NB4 (cell line): ENCODE measurements at regions not wholly inside any gene's neighbourhood (a gene's known extent, or its start where the extent isn't known, plus 50 kb on each side); places are given as distances from the start of the nearest gene placed in this dataset.
"Not testable (repeated sequence)": the region's sequence is repeated elsewhere in the genome, so short reads cannot be mapped to it uniquely, and the experiment has no call there.

ENCODE experiments used
- DNase-seq: peaks from one replicate; pipeline ENCODE4 v3.0.0; 2010; ENCODE audit warnings: low read depth
- H3K4me3 ChIP-seq: one replicate; pipeline ENCODE4 v1.5.1; 2011; ENCODE audit warnings: mild to moderate bottlenecking, low read depth, low read length, moderate library complexity
- CTCF ChIP-seq: IDR thresholded peaks from one replicate; pipeline ENCODE4 v1.5.1; 2012; ENCODE audit warnings: low read depth, low read length
- MAX ChIP-seq: IDR thresholded peaks from 2 replicates; pipeline ENCODE4 v1.6.1; 2011; ENCODE audit warnings: low read depth, low read length
- MYC ChIP-seq: IDR thresholded peaks from 2 replicates; pipeline ENCODE4 v1.6.1; 2011; ENCODE audit warnings: low read depth, low read length
- POLR2A ChIP-seq: IDR thresholded peaks from 2 replicates; pipeline ENCODE4 v1.6.1; 2011; ENCODE audit warnings: mild to moderate bottlenecking; ENCODE audit not compliant: insufficient read length; ENCODE audit errors: extremely low read depth

DNA sequence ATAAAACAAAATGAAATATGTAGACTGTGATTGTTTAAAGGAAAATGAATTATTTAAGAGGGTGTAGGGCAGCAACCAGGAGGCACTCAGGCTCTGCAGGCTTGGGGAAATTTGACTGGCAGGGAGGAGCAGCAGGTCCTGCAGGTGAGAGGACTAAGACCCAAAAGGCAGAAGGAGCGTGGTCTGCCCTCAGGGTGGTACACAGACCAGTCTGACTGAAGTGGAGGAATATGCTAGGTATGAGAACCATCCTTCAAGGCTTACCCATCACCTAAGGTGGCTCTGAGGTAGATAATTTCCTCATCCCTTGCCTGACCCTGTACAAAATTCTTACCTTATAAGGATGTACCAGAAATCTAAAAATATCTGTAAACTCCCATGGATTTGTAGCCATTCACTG is 261.3 kb upstream of the RASGEF1B start:
- no peak for DNase-seq
- TF ChIP-seq MYC: no peak
- TF ChIP-seq CTCF: no peak
- no peak for TF ChIP-seq MAX
- no peak for TF ChIP-seq POLR2A
- H3K4me3 ChIP-seq: no peak overlapping the region

- TF ChIP-seq CTCF (no peak), POLR2A (no peak), MYC (no peak), MAX (no peak)
- DNase-seq: no peak
Observed at GRCh38 chr4:81724925-81725329, 253.2 kb upstream of the RASGEF1B start.

DNA sequence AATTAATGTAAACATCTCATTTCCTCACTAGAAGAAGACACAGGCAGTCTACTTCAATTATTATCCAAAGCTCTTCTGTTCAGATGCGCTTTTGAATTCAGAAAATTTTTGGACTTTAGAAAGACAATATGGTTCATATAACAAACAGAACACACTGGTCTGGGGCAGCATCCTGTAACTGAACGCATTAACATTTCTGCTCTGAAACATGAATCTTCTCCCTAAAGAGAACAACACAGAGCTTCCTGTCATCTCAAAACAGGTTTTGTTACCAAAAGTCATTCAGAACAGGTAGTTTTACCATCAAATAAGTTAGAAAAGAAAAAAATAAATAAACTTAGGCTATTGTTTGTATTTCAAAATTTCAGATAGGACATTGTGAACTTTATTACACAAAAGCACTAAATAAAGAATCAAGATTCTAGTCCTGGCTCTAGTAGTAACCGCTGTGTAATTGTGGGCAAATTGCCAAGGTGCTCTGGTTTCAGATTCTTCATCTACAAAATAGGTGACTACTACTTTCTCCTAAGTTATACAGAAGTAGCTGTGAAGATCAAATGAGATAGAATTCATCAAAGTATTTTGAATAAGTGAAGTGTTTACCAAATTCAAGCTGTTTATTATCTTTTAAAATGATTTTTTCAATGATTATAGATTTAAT is 252.3 kb upstream of the RASGEF1B start:
- H3K4me3 ChIP-seq: no peak overlapping the region
- TF ChIP-seq MAX (no peak), MYC (no peak), CTCF (no peak), POLR2A (no peak)
- DNase-seq: no peak

More at GRCh38 chr4:81724925-81725329, 253.2 kb upstream of the RASGEF1B start:
- H3K4me3 ChIP-seq: no peak overlapping the region

DNA sequence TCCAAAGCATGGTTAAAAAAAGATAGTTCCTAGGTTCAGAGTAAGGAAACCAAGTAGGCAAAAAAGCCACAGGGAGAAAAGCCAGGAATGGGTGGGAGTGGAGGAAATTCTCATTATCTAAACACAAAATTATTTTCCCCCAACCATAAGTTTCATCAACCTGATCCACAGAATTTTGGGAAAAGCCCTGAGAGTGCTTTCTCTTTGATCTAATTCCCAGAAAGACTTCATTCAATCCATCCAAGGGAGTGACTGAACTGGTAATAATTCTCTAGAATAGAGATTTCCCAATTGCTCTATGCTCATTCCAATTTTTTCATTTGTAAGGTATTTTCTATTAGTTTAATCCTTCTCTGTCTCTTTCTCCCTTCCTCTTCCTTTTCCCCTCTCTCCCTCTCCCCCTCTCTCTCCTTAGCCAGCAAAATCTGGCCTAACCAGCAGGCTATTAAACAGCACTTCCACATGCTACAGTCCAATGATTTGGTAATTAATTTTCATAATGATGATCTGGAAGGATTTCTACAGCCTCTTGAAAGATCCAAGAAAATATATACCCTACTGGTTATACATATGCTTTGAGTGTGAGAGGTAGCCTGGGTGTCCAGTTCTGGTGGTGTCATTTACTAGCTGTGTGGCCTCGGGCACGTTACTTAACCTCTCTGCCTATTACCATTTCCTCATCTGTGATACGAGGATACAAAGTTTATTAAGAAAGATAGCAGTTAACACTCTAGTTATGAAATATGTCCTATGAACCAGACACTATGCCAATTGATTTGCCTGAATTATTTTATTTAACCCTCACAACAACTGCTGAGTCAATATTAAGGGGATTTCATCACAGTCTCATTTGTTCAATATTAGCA is 251.5 kb upstream of the RASGEF1B start:
- no peak for TF ChIP-seq MAX
- H3K4me3 ChIP-seq: no peak overlapping the region
- no peak for DNase-seq

- DNase-seq: no peak
- no peak for TF ChIP-seq CTCF
- no peak for TF ChIP-seq MAX
Observed at GRCh38 chr4:81722290-81722851, 250.7 kb upstream of the RASGEF1B start.

GRCh38 chr4:81715757-81716156 is 244.1 kb upstream of the RASGEF1B start:
- no peak for DNase-seq
- TF ChIP-seq CTCF (no peak), MYC (no peak), MAX (no peak), POLR2A (no peak)

More at GRCh38 chr4:81722290-81722851, 250.7 kb upstream of the RASGEF1B start:
- no peak overlapping the region for H3K4me3 ChIP-seq

GRCh38 chr4:81715357-81715756 is 243.7 kb upstream of the RASGEF1B start:
- not testable (repeated sequence) for DNase-seq, H3K4me3 ChIP-seq

More at GRCh38 chr4:81715757-81716156, 244.1 kb upstream of the RASGEF1B start:
- no peak overlapping the region for H3K4me3 ChIP-seq
